ENCODE measurements at regions not wholly inside any gene's neighbourhood (a gene's known extent, or its start where the extent isn't known, plus 50 kb on each side); places are given as distances from the start of the nearest gene placed in this dataset.

DNA sequence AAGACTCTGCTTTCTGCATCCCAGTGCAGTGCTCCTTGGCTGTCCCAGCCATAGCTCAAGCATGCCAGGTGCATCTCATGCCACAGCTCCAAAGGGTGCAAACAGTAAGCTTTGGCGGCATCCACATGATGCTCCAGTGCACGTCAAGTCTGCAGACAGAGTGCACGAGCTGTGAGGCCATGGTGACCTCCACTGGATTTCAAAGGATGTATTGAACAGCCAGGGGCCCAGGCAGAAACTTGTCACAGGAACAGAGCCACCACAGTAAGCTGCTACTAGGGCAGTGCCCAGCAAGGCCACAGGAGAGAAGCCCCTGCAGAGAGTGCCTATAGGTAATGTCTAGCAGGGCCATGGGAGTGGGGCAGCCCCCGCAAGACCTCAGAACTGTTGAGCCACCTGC is 206.8 kb upstream of the DDI1 start:
- 86% methylated on average over 4 of the region's 4 CpGs for WGBS
- DNase-seq (ENCODE audit: low spot score), result no peak
- TF ChIP-seq YY1 (IDR thresholded peaks at IDR 0.05) (no peak), RXRA (IDR thresholded peaks at IDR 0.05) (no peak), HNF4A (conservative IDR thresholded peaks at IDR 0.05) (no peak), EGR1 (IDR thresholded peaks at IDR 0.05; ENCODE audit: low read depth in 2 of 2) (no peak), NR2F2 (IDR thresholded peaks at IDR 0.05) (no peak), FOXA2 (IDR thresholded peaks at IDR 0.05) (no peak), JUND (IDR thresholded peaks at IDR 0.05) (no peak), SP1 (IDR thresholded peaks at IDR 0.05) (no peak), CTCF (IDR thresholded peaks at IDR 0.05; ENCODE audit: low read depth, low read length, missing input control) (no peak), GABPA (IDR thresholded peaks at IDR 0.05 in 1 of 2, conservative IDR thresholded peaks at IDR 0.05 in 1 of 2) (no peak), ATF3 (IDR thresholded peaks at IDR 0.05) (no peak), HNF4G (IDR thresholded peaks at IDR 0.05) (no peak), RAD21 (IDR thresholded peaks at IDR 0.05) (no peak), MAX (IDR thresholded peaks at IDR 0.05) (no peak), TAF1 (conservative IDR thresholded peaks at IDR 0.05) (no peak), FOXA1 (IDR thresholded peaks at IDR 0.05) (no peak)
- TF ChIP-seq, protein P1, sequence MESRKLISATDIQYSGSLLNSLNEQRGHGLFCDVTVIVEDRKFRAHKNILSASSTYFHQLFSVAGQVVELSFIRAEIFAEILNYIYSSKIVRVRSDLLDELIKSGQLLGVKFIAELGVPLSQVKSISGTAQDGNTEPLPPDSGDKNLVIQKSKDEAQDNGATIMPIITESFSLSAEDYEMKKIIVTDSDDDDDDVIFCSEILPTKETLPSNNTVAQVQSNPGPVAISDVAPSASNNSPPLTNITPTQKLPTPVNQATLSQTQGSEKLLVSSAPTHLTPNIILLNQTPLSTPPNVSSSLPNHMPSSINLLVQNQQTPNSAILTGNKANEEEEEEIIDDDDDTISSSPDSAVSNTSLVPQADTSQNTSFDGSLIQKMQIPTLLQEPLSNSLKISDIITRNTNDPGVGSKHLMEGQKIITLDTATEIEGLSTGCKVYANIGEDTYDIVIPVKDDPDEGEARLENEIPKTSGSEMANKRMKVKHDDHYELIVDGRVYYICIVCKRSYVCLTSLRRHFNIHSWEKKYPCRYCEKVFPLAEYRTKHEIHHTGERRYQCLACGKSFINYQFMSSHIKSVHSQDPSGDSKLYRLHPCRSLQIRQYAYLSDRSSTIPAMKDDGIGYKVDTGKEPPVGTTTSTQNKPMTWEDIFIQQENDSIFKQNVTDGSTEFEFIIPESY (IDR thresholded peaks at IDR 0.05), result no peak
- TF ChIP-seq, protein P2, sequence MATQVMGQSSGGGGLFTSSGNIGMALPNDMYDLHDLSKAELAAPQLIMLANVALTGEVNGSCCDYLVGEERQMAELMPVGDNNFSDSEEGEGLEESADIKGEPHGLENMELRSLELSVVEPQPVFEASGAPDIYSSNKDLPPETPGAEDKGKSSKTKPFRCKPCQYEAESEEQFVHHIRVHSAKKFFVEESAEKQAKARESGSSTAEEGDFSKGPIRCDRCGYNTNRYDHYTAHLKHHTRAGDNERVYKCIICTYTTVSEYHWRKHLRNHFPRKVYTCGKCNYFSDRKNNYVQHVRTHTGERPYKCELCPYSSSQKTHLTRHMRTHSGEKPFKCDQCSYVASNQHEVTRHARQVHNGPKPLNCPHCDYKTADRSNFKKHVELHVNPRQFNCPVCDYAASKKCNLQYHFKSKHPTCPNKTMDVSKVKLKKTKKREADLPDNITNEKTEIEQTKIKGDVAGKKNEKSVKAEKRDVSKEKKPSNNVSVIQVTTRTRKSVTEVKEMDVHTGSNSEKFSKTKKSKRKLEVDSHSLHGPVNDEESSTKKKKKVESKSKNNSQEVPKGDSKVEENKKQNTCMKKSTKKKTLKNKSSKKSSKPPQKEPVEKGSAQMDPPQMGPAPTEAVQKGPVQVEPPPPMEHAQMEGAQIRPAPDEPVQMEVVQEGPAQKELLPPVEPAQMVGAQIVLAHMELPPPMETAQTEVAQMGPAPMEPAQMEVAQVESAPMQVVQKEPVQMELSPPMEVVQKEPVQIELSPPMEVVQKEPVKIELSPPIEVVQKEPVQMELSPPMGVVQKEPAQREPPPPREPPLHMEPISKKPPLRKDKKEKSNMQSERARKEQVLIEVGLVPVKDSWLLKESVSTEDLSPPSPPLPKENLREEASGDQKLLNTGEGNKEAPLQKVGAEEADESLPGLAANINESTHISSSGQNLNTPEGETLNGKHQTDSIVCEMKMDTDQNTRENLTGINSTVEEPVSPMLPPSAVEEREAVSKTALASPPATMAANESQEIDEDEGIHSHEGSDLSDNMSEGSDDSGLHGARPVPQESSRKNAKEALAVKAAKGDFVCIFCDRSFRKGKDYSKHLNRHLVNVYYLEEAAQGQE (IDR thresholded peaks at IDR 0.05), result no peak

More for the DNA sequence above, 206.8 kb upstream of the DDI1 start:
- H3K4me3 ChIP-seq (ENCODE audit: low read depth in 1 of 3, low read length in 3 of 3), result no peak overlapping the region
- H3K4me1 ChIP-seq (ENCODE audit: control insufficient read depth in 4 of 4, insufficient read depth in 4 of 4, low read length in 3 of 4), result no peaks in the 10 kb centered on the region
- no peaks in the 10 kb centered on the region for H3K27me3 ChIP-seq (ENCODE audit: control insufficient read depth in 4 of 4, insufficient read depth in 4 of 4, low read length in 3 of 4)
- no peaks in the 10 kb centered on the region for H3K36me3 ChIP-seq (ENCODE audit: control insufficient read depth in 4 of 4, insufficient read depth in 3 of 4, low read depth in 1 of 4, low read length in 3 of 4)
- peaks cover 0 to 15% (median 8%) of the 10 kb centered on the region in 4 donors for H3K9me3 ChIP-seq (ENCODE audit: control insufficient read depth in 4 of 4, low read length in 3 of 4)
- H3K27ac ChIP-seq (ENCODE audit: low read depth in 1 of 2, low read length in 2 of 2), result no peak overlapping the region
- H3K9ac ChIP-seq (ENCODE audit: low read depth in 1 of 2, low read length in 2 of 2), result no peak overlapping the region

Measured in liver (tissue), 8 donors.